GM13977 (cell line): ENCODE measurements at regions not wholly inside any gene's neighbourhood (a gene's known extent, or its start where the extent isn't known, plus 50 kb on each side); places are given as distances from the start of the nearest gene placed in this dataset.

Experiments
- DNase-seq: peaks from one replicate; pipeline ENCODE4 v3.0.0; 2012; ENCODE audit warnings: low spot score
- in situ Hi-C: fragments of 300-500 bp; cut with MboI; formaldehyde crosslinking; loops from one replicate; pipeline ENCODE4 v1.12.0; 2022; ENCODE audit warnings: low sequenced_read_pairs, low pct_unique_long_range_greater_than_20kb, mixed read lengths, inconsistent platforms; ENCODE audit not compliant: unreplicated experiment
- TF ChIP-seq, protein P1 (sequence below): IDR thresholded peaks from 2 replicates; pipeline ENCODE4 v1.5.1; 2012; ENCODE audit warnings: mild to moderate bottlenecking, control low read depth; ENCODE audit not compliant: insufficient read depth; ENCODE audit errors: extremely low read depth, missing control alignments

GRCh38 chr2:176622792-176623191, 353.6 kb downstream of the MTX2 start:
- no peak for DNase-seq
- in situ Hi-C loops, result no loop called here
- TF ChIP-seq, protein P1, sequence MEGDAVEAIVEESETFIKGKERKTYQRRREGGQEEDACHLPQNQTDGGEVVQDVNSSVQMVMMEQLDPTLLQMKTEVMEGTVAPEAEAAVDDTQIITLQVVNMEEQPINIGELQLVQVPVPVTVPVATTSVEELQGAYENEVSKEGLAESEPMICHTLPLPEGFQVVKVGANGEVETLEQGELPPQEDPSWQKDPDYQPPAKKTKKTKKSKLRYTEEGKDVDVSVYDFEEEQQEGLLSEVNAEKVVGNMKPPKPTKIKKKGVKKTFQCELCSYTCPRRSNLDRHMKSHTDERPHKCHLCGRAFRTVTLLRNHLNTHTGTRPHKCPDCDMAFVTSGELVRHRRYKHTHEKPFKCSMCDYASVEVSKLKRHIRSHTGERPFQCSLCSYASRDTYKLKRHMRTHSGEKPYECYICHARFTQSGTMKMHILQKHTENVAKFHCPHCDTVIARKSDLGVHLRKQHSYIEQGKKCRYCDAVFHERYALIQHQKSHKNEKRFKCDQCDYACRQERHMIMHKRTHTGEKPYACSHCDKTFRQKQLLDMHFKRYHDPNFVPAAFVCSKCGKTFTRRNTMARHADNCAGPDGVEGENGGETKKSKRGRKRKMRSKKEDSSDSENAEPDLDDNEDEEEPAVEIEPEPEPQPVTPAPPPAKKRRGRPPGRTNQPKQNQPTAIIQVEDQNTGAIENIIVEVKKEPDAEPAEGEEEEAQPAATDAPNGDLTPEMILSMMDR, result no peak

- in situ Hi-C loops, result no loop called here
- TF ChIP-seq, protein P1, result no peak
- no peak for DNase-seq
Observed at GRCh38 chr2:176626796-176627195, 357.6 kb downstream of the MTX2 start.

DNA sequence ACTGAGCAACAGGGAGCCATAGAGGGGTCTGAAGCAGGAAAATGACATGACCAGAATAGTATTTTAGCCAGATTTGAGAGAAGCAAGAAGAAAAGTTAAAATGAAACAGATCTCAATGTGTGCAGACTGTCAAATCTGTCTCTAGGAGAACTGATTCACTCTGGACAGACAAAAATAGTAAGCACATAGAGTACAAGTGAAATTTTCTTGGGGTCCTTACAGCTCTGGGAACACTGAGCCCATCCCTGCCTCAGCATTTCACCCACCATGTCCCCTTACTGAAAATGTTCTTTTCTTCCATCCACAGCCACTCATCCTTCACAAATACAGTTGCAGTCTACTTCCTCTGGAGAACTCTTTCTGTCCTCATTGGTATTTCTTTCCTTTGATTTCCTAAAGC, 359.2 kb downstream of the MTX2 start:
- in situ Hi-C loops, result no loop called here
- no peak for DNase-seq
- TF ChIP-seq, protein P1, result no peak

DNA sequence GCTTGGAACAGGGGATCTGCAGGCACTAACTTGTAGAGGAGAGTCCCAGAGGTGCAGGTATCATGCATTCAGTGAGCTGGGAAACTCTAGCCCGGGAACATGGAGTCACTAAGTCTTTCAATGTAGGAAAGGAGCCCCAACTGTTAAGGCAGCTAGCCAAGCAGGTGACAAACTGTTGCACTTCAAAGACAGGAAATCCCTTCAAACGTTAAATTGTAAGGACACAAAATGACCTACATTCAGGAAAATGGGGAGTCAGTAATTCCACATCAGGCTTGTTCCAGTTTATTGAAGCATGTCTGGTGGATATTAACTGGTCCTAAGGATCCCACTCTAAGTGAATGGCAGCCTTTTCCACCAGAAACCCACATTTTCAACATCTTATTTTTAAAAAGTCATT, 364.5 kb downstream of the MTX2 start:
- in situ Hi-C loops, result no loop called here
- TF ChIP-seq, protein P1, result no peak
- DNase-seq, result no peak

- TF ChIP-seq, protein P1, result no peak
- no peak for DNase-seq
- in situ Hi-C loops, result loop anchor here (5.0 kb wide), 1 partner anchor 499 kb away; no protein-coding TSS in a partner anchor
Observed at GRCh38 chr2:176636401-176636800, 367.2 kb downstream of the MTX2 start.

GRCh38 chr2:176637142-176637485, 367.9 kb downstream of the MTX2 start:
- TF ChIP-seq, protein P1, result no peak
- no peak for DNase-seq
- in situ Hi-C loops, result loop anchor here (5.0 kb wide), 1 partner anchor 500 kb away; no protein-coding TSS in a partner anchor
